ENCODE measurements at regions not wholly inside any gene's neighbourhood (a gene's known extent, or its start where the extent isn't known, plus 50 kb on each side); places are given as distances from the start of the nearest gene placed in this dataset.

GRCh38 chr20:19834783-19835182, 76.7 kb downstream of the RIN2 start:
- TF ChIP-seq EZH2 (IDR thresholded peaks at IDR 0.05; ENCODE audit: low read depth, unreplicated experiment) (no peak), REST (IDR thresholded peaks at IDR 0.05; ENCODE audit: unreplicated experiment) (no peak), POLR2AphosphoS5 (IDR thresholded peaks at IDR 0.05; ENCODE audit: low read depth) (no peak), CTCF (conservative IDR thresholded peaks at IDR 0.05; ENCODE audit: low read depth in 2 of 2) (no peak), JUNB (IDR thresholded peaks at IDR 0.05; ENCODE audit: unreplicated experiment) (no peak), CREB1 (CRISPR knock-in tag; IDR thresholded peaks at IDR 0.05; ENCODE audit: low read depth) (no peak), EZH2phosphoT487 (IDR thresholded peaks at IDR 0.05; ENCODE audit: unreplicated experiment) (no peak), ETS1 (IDR thresholded peaks at IDR 0.05) (no peak), ZNF331 (CRISPR knock-in tag; IDR thresholded peaks at IDR 0.05; ENCODE audit: low read depth) (no peak), STAT1 (IDR thresholded peaks at IDR 0.05; ENCODE audit: unreplicated experiment) (no peak), NANOG (IDR thresholded peaks at IDR 0.05; ENCODE audit: borderline replicate concordance) (no peak), ZNF114 (CRISPR knock-in tag; IDR thresholded peaks at IDR 0.05) (no peak)

All from GM23338 (cell line).